ENCODE measurements at regions not wholly inside any gene's neighbourhood (a gene's known extent, or its start where the extent isn't known, plus 50 kb on each side); places are given as distances from the start of the nearest gene placed in this dataset.

DNA sequence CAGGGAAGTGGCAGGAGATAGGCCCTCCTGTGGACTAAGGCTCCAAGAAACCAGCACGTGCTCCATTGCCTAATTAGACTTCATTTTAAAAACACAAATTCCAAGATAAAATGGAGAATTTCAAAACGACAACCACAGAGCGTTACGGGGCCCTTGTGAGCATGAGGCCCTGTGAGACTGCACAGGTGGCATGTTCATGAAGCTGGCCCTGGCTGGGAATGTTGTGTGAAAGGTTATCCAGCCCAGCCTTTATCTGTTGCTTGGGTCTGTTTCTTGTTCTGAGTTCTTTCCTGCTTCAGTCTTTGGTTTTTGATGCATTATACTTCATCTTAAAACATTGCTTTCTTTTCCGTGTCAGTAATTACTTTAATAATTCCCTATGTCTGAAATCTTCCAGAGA, 99.0 kb downstream of the LACC1 start:
- Histone ChIP-seq H3K4me3 (no peak overlapping the region), H3K36me3 (no peaks in the 10 kb centered on the region), H3K27me3 (no peaks in the 10 kb centered on the region), H3K4me1 (no peaks in the 10 kb centered on the region), H3K27ac (no peak overlapping the region), H3K9me3 (no peaks in the 10 kb centered on the region)
- TF ChIP-seq POLR2A (IDR thresholded peaks at IDR 0.05): no peak
- TF ChIP-seq, protein P1, sequence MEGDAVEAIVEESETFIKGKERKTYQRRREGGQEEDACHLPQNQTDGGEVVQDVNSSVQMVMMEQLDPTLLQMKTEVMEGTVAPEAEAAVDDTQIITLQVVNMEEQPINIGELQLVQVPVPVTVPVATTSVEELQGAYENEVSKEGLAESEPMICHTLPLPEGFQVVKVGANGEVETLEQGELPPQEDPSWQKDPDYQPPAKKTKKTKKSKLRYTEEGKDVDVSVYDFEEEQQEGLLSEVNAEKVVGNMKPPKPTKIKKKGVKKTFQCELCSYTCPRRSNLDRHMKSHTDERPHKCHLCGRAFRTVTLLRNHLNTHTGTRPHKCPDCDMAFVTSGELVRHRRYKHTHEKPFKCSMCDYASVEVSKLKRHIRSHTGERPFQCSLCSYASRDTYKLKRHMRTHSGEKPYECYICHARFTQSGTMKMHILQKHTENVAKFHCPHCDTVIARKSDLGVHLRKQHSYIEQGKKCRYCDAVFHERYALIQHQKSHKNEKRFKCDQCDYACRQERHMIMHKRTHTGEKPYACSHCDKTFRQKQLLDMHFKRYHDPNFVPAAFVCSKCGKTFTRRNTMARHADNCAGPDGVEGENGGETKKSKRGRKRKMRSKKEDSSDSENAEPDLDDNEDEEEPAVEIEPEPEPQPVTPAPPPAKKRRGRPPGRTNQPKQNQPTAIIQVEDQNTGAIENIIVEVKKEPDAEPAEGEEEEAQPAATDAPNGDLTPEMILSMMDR (IDR thresholded peaks at IDR 0.05): no peak
- no peak for DNase-seq

DNA sequence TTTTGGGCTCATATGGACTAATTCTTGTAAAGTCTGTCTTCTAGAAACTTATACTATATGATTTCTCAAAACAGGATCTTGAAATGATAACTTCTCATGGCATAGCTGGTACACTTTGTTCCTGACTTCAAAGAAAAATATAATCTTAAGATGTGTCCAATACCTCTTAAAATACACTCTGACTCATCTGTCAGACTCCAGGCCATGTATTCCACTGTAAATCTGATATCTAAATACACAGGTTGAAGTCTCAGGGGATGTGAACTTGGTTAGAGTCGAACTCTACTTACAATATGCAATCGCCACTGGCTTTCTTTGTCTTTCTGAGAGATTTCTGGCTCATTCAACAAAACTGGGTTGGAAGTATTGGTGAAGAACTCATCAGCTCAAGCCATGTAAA, 99.8 kb downstream of the LACC1 start:
- Histone ChIP-seq H3K27ac (no peak overlapping the region), H3K27me3 (no peaks in the 10 kb centered on the region), H3K4me3 (no peak overlapping the region), H3K36me3 (no peaks in the 10 kb centered on the region), H3K9me3 (no peaks in the 10 kb centered on the region), H3K4me1 (no peaks in the 10 kb centered on the region)
- DNase-seq: no peak
- TF ChIP-seq, protein P1 (IDR thresholded peaks at IDR 0.05): no peak
- TF ChIP-seq POLR2A (IDR thresholded peaks at IDR 0.05): no peak

DNA sequence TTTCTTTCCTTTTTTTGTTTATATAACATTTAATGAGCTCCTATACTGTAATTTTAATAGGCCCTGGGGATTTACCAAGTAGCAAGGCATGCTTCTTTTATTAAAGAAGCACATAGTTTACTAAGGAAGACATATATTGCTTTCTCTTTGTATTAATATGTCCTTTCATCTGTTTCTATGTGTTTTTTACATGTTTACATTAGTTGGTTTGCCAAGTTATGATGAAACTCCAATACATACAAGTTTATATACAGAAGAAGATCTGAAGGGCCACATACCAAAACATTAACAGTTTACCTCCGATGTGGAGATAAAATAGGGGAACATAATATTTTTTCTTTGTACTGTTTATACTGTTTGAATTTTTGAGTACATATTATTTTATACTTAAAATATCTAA, 100.9 kb downstream of the LACC1 start:
- no peaks in the 10 kb centered on the region for H3K9me3 ChIP-seq
- no peaks in the 10 kb centered on the region for H3K27me3 ChIP-seq
- no peak overlapping the region for H3K4me3 ChIP-seq
- H3K27ac ChIP-seq: no peak overlapping the region
- no peak for DNase-seq
- peaks cover 0 to 3% (median 0%) of the 10 kb centered on the region in 4 donors for H3K4me1 ChIP-seq
- TF ChIP-seq, protein P1 (IDR thresholded peaks at IDR 0.05): no peak
- no peak for TF ChIP-seq POLR2A (IDR thresholded peaks at IDR 0.05)
- no peaks in the 10 kb centered on the region for H3K36me3 ChIP-seq

DNA sequence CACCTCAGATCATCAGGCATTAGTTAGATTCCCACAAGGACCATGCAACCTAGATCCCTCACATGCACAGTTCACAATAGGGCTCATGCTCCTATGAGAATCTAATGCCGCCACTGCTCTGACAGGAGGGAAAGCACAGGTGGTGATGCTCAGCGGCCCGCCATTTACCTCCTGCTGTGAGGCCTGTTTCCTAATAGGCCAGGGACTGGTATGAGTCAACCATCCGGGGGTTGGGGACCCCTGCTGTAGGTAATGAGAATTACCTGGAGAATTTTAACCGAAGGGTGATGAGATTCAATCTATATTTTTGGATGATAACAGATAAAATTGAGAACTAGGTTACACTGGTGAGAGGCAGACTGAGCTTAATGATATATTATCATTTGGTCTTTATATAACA, 101.4 kb downstream of the LACC1 start:
- H3K4me1 ChIP-seq: peaks cover 0 to 8% (median 0%) of the 10 kb centered on the region in 4 donors
- no peak overlapping the region for H3K4me3 ChIP-seq
- no peak for DNase-seq
- H3K9me3 ChIP-seq: no peaks in the 10 kb centered on the region
- no peaks in the 10 kb centered on the region for H3K36me3 ChIP-seq
- TF ChIP-seq POLR2A (IDR thresholded peaks at IDR 0.05): no peak
- TF ChIP-seq, protein P1 (IDR thresholded peaks at IDR 0.05): no peak
- H3K27me3 ChIP-seq: no peaks in the 10 kb centered on the region
- no peak overlapping the region for H3K27ac ChIP-seq

DNA sequence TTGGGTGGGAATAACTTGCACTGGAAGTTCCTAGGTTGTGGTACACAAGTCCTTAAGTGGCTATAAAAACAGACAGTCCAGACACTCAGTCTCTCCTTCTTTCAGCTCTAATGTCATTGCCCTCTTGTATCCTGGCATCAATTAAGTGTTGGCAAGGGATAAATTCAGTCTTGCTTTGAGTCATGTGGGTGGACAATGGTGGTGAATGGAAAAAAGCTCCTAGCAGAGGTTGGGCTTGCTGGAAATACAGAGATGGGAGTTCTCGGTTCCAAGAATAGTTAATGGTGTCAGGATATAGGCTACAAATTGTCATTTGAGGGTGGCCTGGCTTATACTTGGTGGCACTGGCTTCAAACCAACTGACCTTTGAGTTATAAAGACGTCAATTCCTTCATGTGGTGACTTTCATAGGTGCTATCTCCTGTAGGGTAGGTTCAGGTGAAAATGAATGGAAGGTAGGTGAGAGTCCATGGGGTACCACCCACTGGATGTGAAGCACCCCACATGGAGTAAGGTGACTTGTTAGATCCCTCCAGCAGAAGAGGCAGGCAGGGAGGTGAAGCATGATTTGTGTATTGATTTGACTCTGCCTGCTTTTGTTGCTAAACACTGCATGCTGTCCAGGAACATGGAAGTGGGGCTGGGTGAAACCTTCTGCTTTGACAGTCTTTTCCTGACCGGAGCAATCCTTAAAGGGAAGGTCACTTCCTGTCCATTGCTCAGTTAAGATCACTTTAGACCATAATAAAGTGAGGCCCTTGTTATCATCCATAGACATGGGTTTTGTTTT, 102.0 kb downstream of the LACC1 start:
- Histone ChIP-seq H3K27me3 (no peaks in the 10 kb centered on the region), H3K9me3 (no peaks in the 10 kb centered on the region), H3K4me3 (no peak overlapping the region), H3K4me1 (peaks cover 0 to 12% (median 0%) of the 10 kb centered on the region in 4 donors), H3K36me3 (no peaks in the 10 kb centered on the region), H3K27ac (no peak overlapping the region)
- TF ChIP-seq, protein P1 (IDR thresholded peaks at IDR 0.05): no peak
- no peak for TF ChIP-seq POLR2A (IDR thresholded peaks at IDR 0.05)
- DNase-seq: no peak
